ENCODE measurements at regions not wholly inside any gene's neighbourhood (a gene's known extent, or its start where the extent isn't known, plus 50 kb on each side); places are given as distances from the start of the nearest gene placed in this dataset.
"Not testable (repeated sequence)": the region's sequence is repeated elsewhere in the genome, so short reads cannot be mapped to it uniquely, and the experiment has no call there.

- no peak for DNase-seq (ENCODE audit: low read depth in 2 of 2, low spot score in 1 of 2)
Observed at GRCh38 chr6:21912151-21912832, 318.7 kb downstream of the SOX4 start.

DNA sequence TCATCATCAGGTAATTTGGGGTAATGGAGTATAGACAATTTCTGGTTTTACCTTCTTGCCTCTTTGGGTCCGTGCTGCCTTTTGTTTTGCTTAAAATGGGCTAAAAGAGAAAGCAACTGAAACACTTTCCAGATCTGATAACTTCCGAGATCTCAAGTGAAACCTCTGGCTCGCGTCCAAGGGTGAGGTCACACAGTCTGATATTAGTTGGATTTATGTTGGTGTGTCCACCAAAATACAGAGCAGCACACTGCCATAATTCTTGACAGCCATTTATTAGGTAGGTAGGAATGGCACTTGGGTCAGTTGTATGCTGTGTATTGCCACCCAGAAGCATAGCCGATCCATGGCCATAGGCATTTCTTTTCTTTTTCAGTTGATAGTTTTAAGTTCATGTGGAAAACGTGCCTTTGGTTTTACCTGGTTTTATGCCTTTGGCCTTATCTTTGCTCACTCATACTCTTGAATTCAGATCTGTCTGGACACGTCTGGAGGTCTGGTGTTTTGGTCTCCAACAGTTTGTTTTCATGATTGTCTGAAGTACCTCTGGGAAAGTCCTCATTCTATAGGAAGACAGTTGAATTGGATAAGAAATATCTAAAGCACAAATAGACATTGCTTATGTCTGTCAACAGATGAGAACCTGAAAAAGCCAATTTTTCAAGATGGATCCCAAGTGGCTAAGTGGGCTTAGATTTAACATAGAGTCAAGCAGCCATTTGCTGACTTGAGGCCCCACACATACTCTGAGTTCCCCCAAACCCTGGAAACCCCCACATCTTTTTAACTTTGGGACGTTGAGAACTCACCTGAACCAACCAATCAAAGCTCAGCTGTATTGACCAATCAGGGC, 320.8 kb downstream of the SOX4 start:
- peak in 1 of 2 donors; percentile 8 for DNase-seq (ENCODE audit: low read depth in 2 of 2, low spot score in 1 of 2)

- DNase-seq (ENCODE audit: low read depth in 2 of 2, low spot score in 1 of 2), result no peak
Observed at GRCh38 chr6:21915707-21916260, 322.2 kb downstream of the SOX4 start.

DNA sequence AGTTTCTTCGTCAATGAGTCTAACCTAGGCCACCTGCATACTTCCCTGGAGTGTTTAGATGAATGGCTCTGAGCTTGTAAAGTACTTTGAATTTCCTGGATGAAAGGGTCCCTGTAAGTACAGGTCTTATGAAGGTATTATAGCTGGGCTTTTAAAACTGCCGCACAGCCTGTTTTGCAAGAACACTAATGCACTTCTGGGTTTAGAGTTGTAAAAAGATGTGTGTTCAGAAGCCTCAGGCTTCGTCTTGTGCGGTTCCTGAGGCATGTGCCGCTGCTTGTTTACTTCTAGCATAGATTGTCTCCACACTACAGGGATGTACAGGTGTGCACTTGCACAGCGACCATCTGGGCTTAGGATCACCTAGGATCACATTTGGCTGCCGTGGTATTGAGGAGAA, 324.5 kb downstream of the SOX4 start:
- no peak for DNase-seq (ENCODE audit: low read depth in 2 of 2, low spot score in 1 of 2)

DNA sequence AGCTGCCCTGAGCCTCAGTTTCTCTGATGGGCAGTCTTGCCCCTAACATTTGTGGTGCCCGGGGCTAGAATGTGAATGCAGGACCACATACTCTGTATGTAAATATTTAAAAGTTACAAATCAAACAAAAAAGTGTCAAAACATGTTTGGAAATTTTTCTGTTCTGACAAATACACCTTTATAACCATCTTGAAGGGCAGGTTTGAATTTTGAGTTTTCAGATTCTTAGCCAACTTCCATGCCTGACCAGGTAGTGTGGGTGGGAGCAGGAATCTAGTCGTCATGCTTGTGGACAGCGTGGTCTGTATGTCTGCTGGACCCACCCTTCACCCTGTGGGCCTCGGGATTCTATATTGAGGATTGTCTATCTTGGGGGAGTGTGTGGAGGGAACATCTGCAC, 325.1 kb downstream of the SOX4 start:
- DNase-seq (ENCODE audit: low read depth in 2 of 2, low spot score in 1 of 2), result no peak

DNA sequence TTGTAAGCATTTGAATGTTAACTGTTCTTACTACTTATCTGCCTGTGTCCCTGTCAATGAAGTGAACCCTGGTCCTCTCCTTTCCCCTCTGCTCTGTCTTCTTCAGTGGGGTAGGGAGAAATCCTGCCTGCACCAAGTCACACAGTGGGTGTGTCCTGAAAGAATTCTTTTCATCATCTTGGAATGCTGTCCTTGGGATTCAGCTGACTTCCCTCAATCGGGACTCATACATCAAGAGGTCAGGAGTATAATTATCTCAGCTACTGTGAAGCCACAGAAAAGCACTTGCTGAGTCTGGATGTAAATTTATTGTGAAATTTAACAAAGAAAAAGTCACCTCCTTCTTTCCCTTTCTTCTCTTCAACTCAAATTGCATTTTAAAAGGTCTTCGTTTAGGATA, 328.5 kb downstream of the SOX4 start:
- DNase-seq (ENCODE audit: low read depth in 2 of 2, low spot score in 1 of 2), result no peak

DNA sequence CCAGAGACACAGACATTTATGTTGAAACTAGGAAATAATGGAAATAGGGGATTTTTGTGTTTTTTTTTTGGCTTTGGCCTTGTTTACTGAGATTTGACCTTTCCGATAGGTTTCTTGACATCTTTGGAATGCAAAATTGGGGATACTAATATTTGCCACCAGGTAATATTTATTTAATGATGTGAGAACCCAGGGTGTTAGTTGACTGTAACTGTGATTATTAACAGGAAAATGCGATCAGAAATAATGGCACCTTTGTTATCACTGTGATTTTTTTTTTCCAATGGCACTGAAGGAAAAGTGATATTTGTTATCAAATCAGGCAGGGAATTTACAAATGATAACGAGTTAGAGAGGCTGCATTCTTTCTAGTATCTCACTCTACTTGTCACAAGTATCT, 330.5 kb downstream of the SOX4 start:
- DNase-seq (ENCODE audit: low read depth in 2 of 2, low spot score in 1 of 2), result no peak

- DNase-seq (ENCODE audit: low read depth in 2 of 2, low spot score in 1 of 2), result no peak
Observed at GRCh38 chr6:21928827-21929226, 335.3 kb downstream of the SOX4 start.

- DNase-seq (ENCODE audit: low read depth in 2 of 2, low spot score in 1 of 2), result no peak
Observed at GRCh38 chr6:21931641-21932335, 338.2 kb downstream of the SOX4 start.

GRCh38 chr6:21933351-21933750, 339.8 kb downstream of the SOX4 start:
- DNase-seq (ENCODE audit: low read depth in 2 of 2, low spot score in 1 of 2), result no peak

- no peak for DNase-seq (ENCODE audit: low read depth in 2 of 2, low spot score in 1 of 2)
Observed at GRCh38 chr6:21935142-21935541, 341.6 kb downstream of the SOX4 start.

DNA sequence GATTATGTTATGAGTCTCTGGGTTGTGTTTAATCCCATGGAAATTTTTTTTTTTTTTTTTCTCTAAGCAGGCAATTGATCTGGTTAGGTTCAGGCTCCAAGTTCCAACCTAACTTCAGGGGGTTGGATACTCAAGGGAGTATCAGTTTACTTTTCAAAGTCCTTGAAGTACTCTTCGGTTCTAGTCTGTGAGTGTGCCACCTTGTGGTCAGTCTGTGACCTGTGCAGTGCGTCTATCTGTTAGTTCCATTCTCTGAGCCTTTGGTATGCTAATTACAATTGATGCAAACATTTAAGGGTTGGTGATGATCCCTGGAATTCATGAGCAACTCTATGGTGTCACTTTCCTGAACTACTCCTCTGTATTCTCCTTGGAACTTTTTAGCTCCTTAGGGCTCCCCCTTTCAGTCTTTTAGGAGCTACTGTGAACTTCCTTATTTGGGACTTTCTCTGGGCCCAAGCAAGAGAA, 342.0 kb downstream of the SOX4 start:
- DNase-seq (ENCODE audit: low read depth in 2 of 2, low spot score in 1 of 2), result no peak

- no peak for DNase-seq (ENCODE audit: low read depth in 2 of 2, low spot score in 1 of 2)
Observed at GRCh38 chr6:21937466-21937865, 343.9 kb downstream of the SOX4 start.

- DNase-seq (ENCODE audit: low read depth in 2 of 2, low spot score in 1 of 2), result not testable (repeated sequence)
Observed at GRCh38 chr6:21939066-21939465, 345.5 kb downstream of the SOX4 start.

- DNase-seq (ENCODE audit: low read depth in 2 of 2, low spot score in 1 of 2), result no peak
Observed at GRCh38 chr6:21941926-21942325, 348.4 kb downstream of the SOX4 start.

GRCh38 chr6:21942897-21943296, 349.3 kb downstream of the SOX4 start:
- DNase-seq (ENCODE audit: low read depth in 2 of 2, low spot score in 1 of 2), result no peak

DNA sequence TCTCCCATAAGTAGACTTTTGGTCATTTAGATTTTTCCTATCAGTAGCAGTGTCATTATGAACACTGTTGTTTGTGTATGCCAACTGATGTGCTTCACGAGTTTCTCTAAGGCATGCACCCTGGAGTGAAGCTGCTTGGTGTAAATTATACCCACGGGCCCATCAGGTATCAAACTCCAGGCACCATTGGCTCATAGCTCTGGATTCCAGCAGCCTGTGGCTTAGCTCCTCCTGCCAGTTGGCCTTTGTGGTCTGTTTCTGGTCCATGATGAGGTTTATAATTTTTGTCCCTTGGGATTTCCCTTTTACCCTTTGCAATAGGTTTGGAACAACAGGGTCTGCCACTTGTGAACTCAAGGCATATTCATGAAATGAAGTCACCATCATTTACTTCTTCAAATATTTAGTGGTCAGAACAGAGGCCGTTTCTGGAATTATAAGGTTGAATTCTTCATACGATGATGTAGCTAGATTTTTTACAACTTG, 350.5 kb downstream of the PRL start:
- no peak for DNase-seq (ENCODE audit: low read depth in 2 of 2, low spot score in 1 of 2)

DNA sequence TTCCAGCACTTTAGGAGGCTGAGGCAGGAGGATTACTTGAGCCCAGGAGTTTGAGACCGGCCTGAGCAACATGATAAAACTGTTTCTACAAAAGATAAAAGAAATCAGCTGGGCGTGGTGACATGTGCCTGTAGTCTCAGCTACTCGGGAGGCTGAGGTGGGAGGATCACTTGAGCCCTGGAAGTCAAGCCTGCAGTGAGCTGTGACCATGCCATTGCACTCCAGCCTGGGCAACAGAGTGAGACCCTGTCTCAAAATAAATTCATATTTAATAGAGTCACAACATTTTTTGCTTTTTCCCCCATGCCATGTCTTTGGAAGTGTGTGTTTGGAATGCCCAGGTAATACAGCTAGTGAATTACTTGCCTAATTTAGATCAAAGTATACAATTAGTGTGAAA, 349.6 kb downstream of the PRL start:
- not testable (repeated sequence) for DNase-seq (ENCODE audit: low read depth in 2 of 2, low spot score in 1 of 2)

DNA sequence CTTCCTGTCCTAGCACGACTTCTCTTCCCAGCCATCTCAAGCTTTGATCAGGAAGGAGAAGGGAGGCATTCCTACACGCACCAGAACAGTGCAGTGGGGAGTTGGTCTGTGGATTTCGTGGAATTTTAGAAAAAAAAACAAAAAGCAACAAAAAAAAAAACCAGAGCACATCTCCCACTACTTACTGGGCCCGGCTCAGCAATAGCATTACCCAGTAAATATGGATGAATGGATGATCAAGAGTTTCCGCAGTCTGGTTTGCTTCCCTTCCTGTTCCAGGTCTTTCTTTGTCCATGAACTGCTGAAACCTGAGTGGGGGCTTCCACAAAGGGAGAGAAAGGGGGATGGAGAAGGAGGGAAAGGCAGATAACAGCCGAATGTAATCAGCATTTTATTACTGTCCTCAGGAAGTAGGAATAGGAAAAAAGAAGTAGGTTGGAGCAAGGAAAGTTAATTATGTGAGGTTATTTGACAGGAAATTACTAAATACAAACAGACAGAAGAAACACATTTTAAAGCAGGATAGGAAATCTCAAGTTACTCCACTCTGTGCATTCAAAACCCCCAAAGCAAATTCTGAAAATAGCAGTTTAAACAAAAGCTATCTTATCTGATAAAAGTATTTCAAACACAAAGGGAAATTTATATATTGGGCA, 349.0 kb downstream of the PRL start:
- no peak for DNase-seq (ENCODE audit: low read depth in 2 of 2, low spot score in 1 of 2)

GRCh38 chr6:21949211-21949801, 347.5 kb downstream of the PRL start:
- DNase-seq (ENCODE audit: low read depth in 2 of 2, low spot score in 1 of 2), result no peak

GRCh38 chr6:21952367-21952766, 344.5 kb downstream of the PRL start:
- DNase-seq (ENCODE audit: low read depth in 2 of 2, low spot score in 1 of 2), result no peak
